Prostate gland (tissue), 2 donors: ENCODE measurements at regions not wholly inside any gene's neighbourhood (a gene's known extent, or its start where the extent isn't known, plus 50 kb on each side); places are given as distances from the start of the nearest gene placed in this dataset.

Experiments used
- DNase-seq: peaks from one replicate; pipeline ENCODE4 v3.0.0-alpha.2; 2019; ENCODE audit warnings: low spot score
- H3K27ac ChIP-seq, 2 donors: fragments of 200-600 bp; sonication (generic); 2 replicates each; pipeline ENCODE4 v1.5.1; 2017 to 2019
- H3K27me3 ChIP-seq: fragments of 200-600 bp; sonication (generic); replicated peaks from 2 replicates; pipeline ENCODE4 v1.5.1; 2019; ENCODE audit not compliant: insufficient read depth
- H3K36me3 ChIP-seq, 2 donors: fragments of 200-600 bp; sonication (generic); 1 replicate in 1 of 2; 2 replicates in 1 of 2; pipeline versions ENCODE4 v1.5.1 to v1.8.1; 2017 to 2019
- H3K4me1 ChIP-seq: fragments of 200-600 bp; sonication (generic); replicated peaks from 2 replicates; pipeline ENCODE4 v1.5.1; 2019
- H3K4me3 ChIP-seq, 2 donors: fragments of 200-600 bp; sonication (generic); 2 replicates each; pipeline ENCODE4 v1.5.1; 2017 to 2019
- H3K9me3 ChIP-seq: fragments of 200-600 bp; sonication (generic); 2 replicates; pipeline ENCODE4 v1.5.1; 2017
- CTCF ChIP-seq, 4 experiments: fragments of 200-600 bp in 2 of 4; fragments of 450-650 bp in 2 of 4; sonication (generic) in 2 of 4; IDR thresholded peaks; 1 replicate in 3 of 4; 2 replicates in 1 of 4; pipeline ENCODE4 v1.5.1; 2016 to 2019; ENCODE audit warnings: antibody characterized with exemption in 4 of 4, mild to moderate bottlenecking in 2 of 4, moderate library complexity in 2 of 4
- POLR2A ChIP-seq: fragments of 450-650 bp; IDR thresholded peaks from one replicate; pipeline ENCODE4 v1.6.1; 2016; ENCODE audit warnings: antibody characterized with exemption, mild to moderate bottlenecking
- POLR2AphosphoS5 ChIP-seq: sonication (generic); formaldehyde crosslinking; IDR thresholded peaks from one replicate; pipeline ENCODE4 v1.6.1; 2017; ENCODE audit warnings: antibody characterized with exemption
- WGBS: methylation state at CpG from one replicate; pipeline ENCODE4 v1.1.5; 2018; 5-methylcytosine and 5-hydroxymethylcytosine counted together
- intact Hi-C: fragments of 100-400 bp; cut with DNase I; formaldehyde crosslinking; loops from one replicate; pipeline ENCODE4 v1.14.2; 2022

GRCh38 chr2:145775591-145775990, 1255.7 kb upstream of the ZEB2 start:
- intact Hi-C loops: no loop called here
- no peaks in the 10 kb centered on the region for H3K27me3 ChIP-seq
- no peak for DNase-seq
- H3K27ac ChIP-seq: no peak overlapping the region
- no peaks in the 10 kb centered on the region for H3K4me1 ChIP-seq
- no peaks in the 10 kb centered on the region for H3K36me3 ChIP-seq
- no peaks in the 10 kb centered on the region for H3K9me3 ChIP-seq
- TF ChIP-seq POLR2AphosphoS5 (no peak), POLR2A (no peak), CTCF (IDR thresholded peaks at IDR 0.05) (no peak)
- no peak overlapping the region for H3K4me3 ChIP-seq
- whole genome bisulfite sequencing: 68% methylated on average over 2 of the region's 2 CpGs

- Histone ChIP-seq H3K27ac (no peak overlapping the region), H3K4me3 (no peak overlapping the region), H3K9me3 (no peaks in the 10 kb centered on the region), H3K36me3 (no peaks in the 10 kb centered on the region), H3K4me1 (no peaks in the 10 kb centered on the region), H3K27me3 (no peaks in the 10 kb centered on the region)
- no peak for TF ChIP-seq CTCF (IDR thresholded peaks at IDR 0.05)
- TF ChIP-seq POLR2AphosphoS5: no peak
- TF ChIP-seq POLR2A: no peak
- DNase-seq: no peak
- intact Hi-C loops: no loop called here
Observed at GRCh38 chr2:145771525-145771924, 1251.6 kb upstream of the ZEB2 start.

GRCh38 chr2:145769011-145769716, 1249.2 kb upstream of the ZEB2 start:
- no peaks in the 10 kb centered on the region for H3K27me3 ChIP-seq
- no peaks in the 10 kb centered on the region for H3K4me1 ChIP-seq
- no peak overlapping the region for H3K4me3 ChIP-seq
- no peaks in the 10 kb centered on the region for H3K36me3 ChIP-seq
- no peak for TF ChIP-seq CTCF (IDR thresholded peaks at IDR 0.05)
- peak; percentile 68 for TF ChIP-seq POLR2AphosphoS5
- H3K9me3 ChIP-seq: no peaks in the 10 kb centered on the region
- DNase-seq: no peak
- 37% methylated on average over 5 of the region's 5 CpGs for WGBS
- no peak overlapping the region for H3K27ac ChIP-seq
- intact Hi-C loops: no loop called here

- DNase-seq: no peak
- Histone ChIP-seq H3K9me3 (no peaks in the 10 kb centered on the region), H3K27ac (no peak overlapping the region), H3K4me3 (no peak overlapping the region), H3K4me1 (no peaks in the 10 kb centered on the region), H3K36me3 (no peaks in the 10 kb centered on the region), H3K27me3 (no peaks in the 10 kb centered on the region)
- TF ChIP-seq POLR2AphosphoS5 (no peak), CTCF (IDR thresholded peaks at IDR 0.05) (no peak), POLR2A (no peak)
- WGBS: 100% methylated on average over 1 of the region's 1 CpG
- intact Hi-C loops: no loop called here
Observed at GRCh38 chr2:145765874-145766273, 1246.0 kb upstream of the ZEB2 start.

GRCh38 chr2:145764631-145765030, 1244.7 kb upstream of the ZEB2 start:
- Histone ChIP-seq H3K4me3 (no peak overlapping the region), H3K27ac (no peak overlapping the region), H3K36me3 (no peaks in the 10 kb centered on the region), H3K27me3 (no peaks in the 10 kb centered on the region), H3K9me3 (no peaks in the 10 kb centered on the region), H3K4me1 (no peaks in the 10 kb centered on the region)
- DNase-seq: no peak
- TF ChIP-seq CTCF (IDR thresholded peaks at IDR 0.05): no peak
- TF ChIP-seq POLR2AphosphoS5: no peak
- no peak for TF ChIP-seq POLR2A
- intact Hi-C loops: no loop called here
- WGBS: 31% methylated on average over 6 of the region's 6 CpGs
